Keratinocyte (primary cell): ENCODE measurements at regions not wholly inside any gene's neighbourhood (a gene's known extent, or its start where the extent isn't known, plus 50 kb on each side); places are given as distances from the start of the nearest gene placed in this dataset.

Source experiments
- DNase-seq: peaks from one replicate; pipeline ENCODE4 v3.0.0-alpha.2; 2011; ENCODE audit warnings: low read depth, missing footprints, low spot score
- FAIRE-seq: peaks from 2 replicates; lab custom pipeline; 2011; peaks lifted over from hg19 to GRCh38; lab: Jason Lieb, UNC
- H2AFZ ChIP-seq: 2 replicates; pipeline ENCODE4 v1.6.0; 2012; ENCODE audit warnings: low read length, control low read depth, inconsistent platforms; ENCODE audit not compliant: control insufficient read depth
- H3K27ac ChIP-seq: 2 replicates; pipeline ENCODE4 v1.5.1; 2011; ENCODE audit warnings: low read length; ENCODE audit not compliant: control insufficient read depth, insufficient read depth
- H3K27me3 ChIP-seq: 3 replicates; pipeline ENCODE4 v1.6.0; 2011; ENCODE audit warnings: low read length; ENCODE audit not compliant: control insufficient read depth, insufficient read depth; ENCODE audit errors: extremely low read depth
- H3K36me3 ChIP-seq, 2 experiments: 2 replicates in 1 of 2; 3 replicates in 1 of 2; pipeline ENCODE4 v1.5.1; 2011; ENCODE audit warnings: low read length in 2 of 2, mild to moderate bottlenecking in 1 of 2; ENCODE audit not compliant: control insufficient read depth in 2 of 2, insufficient read depth in 2 of 2; ENCODE audit errors: extremely low read depth in 1 of 2
- H3K4me1 ChIP-seq: 3 replicates; pipeline ENCODE4 v1.5.1; 2011; ENCODE audit warnings: low read length; ENCODE audit not compliant: control insufficient read depth, insufficient read depth; ENCODE audit errors: extremely low read depth
- H3K4me2 ChIP-seq: 3 replicates; pipeline ENCODE4 v1.6.0; 2011; ENCODE audit warnings: low read depth, low read length; ENCODE audit not compliant: control insufficient read depth, insufficient read depth; ENCODE audit errors: extremely low read depth
- H3K4me3 ChIP-seq, 3 experiments: fragments of 200-600 bp in 1 of 3; sonication (generic) in 1 of 3; 2 replicates in 2 of 3; 3 replicates in 1 of 3; pipeline ENCODE4 v1.5.1; 2011 to 2016; ENCODE audit warnings: low read length in 3 of 3, mild to moderate bottlenecking in 3 of 3, control low read depth in 2 of 3, inconsistent platforms in 1 of 3, low read depth in 1 of 3, mixed read lengths in 1 of 3, mixed run types in 1 of 3, moderate library complexity in 1 of 3; ENCODE audit not compliant: control insufficient read depth in 2 of 3, insufficient read depth in 2 of 3; ENCODE audit errors: extremely low read depth in 1 of 3
- H3K79me2 ChIP-seq: 2 replicates; pipeline ENCODE4 v1.6.0; 2012; ENCODE audit warnings: low read length; ENCODE audit not compliant: control insufficient read depth, insufficient read depth
- H3K9ac ChIP-seq: 3 replicates; pipeline ENCODE4 v1.6.0; 2011; ENCODE audit warnings: low read length; ENCODE audit not compliant: control insufficient read depth, insufficient read depth; ENCODE audit errors: extremely low read depth
- H3K9me1 ChIP-seq: 3 replicates; pipeline ENCODE4 v1.6.0; 2011; ENCODE audit warnings: low read length; ENCODE audit not compliant: control insufficient read depth, insufficient read depth; ENCODE audit errors: extremely low read depth
- H3K9me3 ChIP-seq: 2 replicates; pipeline ENCODE4 v1.5.1; 2012; ENCODE audit warnings: low read depth, low read length; ENCODE audit not compliant: control insufficient read depth
- H4K20me1 ChIP-seq: 3 replicates; pipeline ENCODE4 v1.6.0; 2011; ENCODE audit warnings: low read length; ENCODE audit not compliant: control insufficient read depth, insufficient read depth; ENCODE audit errors: extremely low read depth
- CTCF ChIP-seq, 3 experiments: IDR thresholded peaks in 1 of 3; conservative IDR thresholded peaks in 1 of 3; optimal IDR thresholded peaks in 1 of 3; 2 replicates in 2 of 3; 3 replicates in 1 of 3; pipeline versions ENCODE3 to v1.5.1; 2011; ENCODE audit warnings: low read length in 3 of 3, mild to moderate bottlenecking in 3 of 3, moderate library complexity in 2 of 3, control low read depth in 1 of 3, inconsistent platforms in 1 of 3; ENCODE audit not compliant: insufficient read depth in 2 of 3; ENCODE audit errors: extremely low read depth in 1 of 3
- EZH2 ChIP-seq: IDR thresholded peaks from one replicate; pipeline ENCODE4 v1.6.1; 2012; ENCODE audit warnings: inconsistent platforms, mild to moderate bottlenecking, low read length, moderate library complexity
- dilution Hi-C: fragments of 300-500 bp; cut with MboI; formaldehyde crosslinking; loops from one replicate; pipeline ENCODE4 v1.7.0; 2020; ENCODE audit warnings: low sequenced_read_pairs; ENCODE audit not compliant: extremely low pct_ligation_motif_present

GRCh38 chr16:76800196-76800595 lies 390.8 kb upstream of the MON1B start:
- H3K27ac ChIP-seq = no peak overlapping the region
- H3K36me3 ChIP-seq = no peaks in the 10 kb centered on the region
- H3K4me2 ChIP-seq = no peak overlapping the region
- FAIRE-seq (no peak), DNase-seq (no peak)
- no peaks in the 10 kb centered on the region for H3K9me3 ChIP-seq
- no peaks in the 10 kb centered on the region for H3K4me1 ChIP-seq
- no peaks in the 10 kb centered on the region for H3K9me1 ChIP-seq
- H3K9ac ChIP-seq = no peak overlapping the region
- dilution Hi-C loops = no loop called here
- H3K4me3 ChIP-seq = no peak overlapping the region
- H3K27me3 ChIP-seq = no peaks in the 10 kb centered on the region
- no peaks in the 10 kb centered on the region for H4K20me1 ChIP-seq
- no peaks in the 10 kb centered on the region for H3K79me2 ChIP-seq
- TF ChIP-seq EZH2 (no peak), CTCF (optimal IDR thresholded peaks at IDR 0.05 in 1 of 3, IDR thresholded peaks at IDR 0.05 in 1 of 3, conservative IDR thresholded peaks at IDR 0.05 in 1 of 3; ENCODE audit: extremely low read depth in 1 of 3, insufficient read depth in 2 of 3, low read length in 3 of 3) (no peak)
- H2AFZ ChIP-seq = no peak overlapping the region

- Histone ChIP-seq H4K20me1 (no peaks in the 10 kb centered on the region), H3K36me3 (no peaks in the 10 kb centered on the region), H3K4me2 (no peak overlapping the region), H3K27ac (no peak overlapping the region), H3K9me3 (no peaks in the 10 kb centered on the region), H2AFZ (no peak overlapping the region), H3K4me3 (no peak overlapping the region), H3K79me2 (no peaks in the 10 kb centered on the region), H3K27me3 (no peaks in the 10 kb centered on the region), H3K9ac (no peak overlapping the region), H3K9me1 (no peaks in the 10 kb centered on the region), H3K4me1 (no peaks in the 10 kb centered on the region)
- no peak for TF ChIP-seq EZH2
- no peak for TF ChIP-seq CTCF (optimal IDR thresholded peaks at IDR 0.05 in 1 of 3, IDR thresholded peaks at IDR 0.05 in 1 of 3, conservative IDR thresholded peaks at IDR 0.05 in 1 of 3; ENCODE audit: extremely low read depth in 1 of 3, insufficient read depth in 2 of 3, low read length in 3 of 3)
- dilution Hi-C loops = no loop called here
- DNase-seq (no peak), FAIRE-seq (no peak)
Observed at GRCh38 chr16:76801357-76801756, 389.6 kb upstream of the MON1B start.
